Fibroblast of mammary gland (primary cell): ENCODE measurements at regions not wholly inside any gene's neighbourhood (a gene's known extent, or its start where the extent isn't known, plus 50 kb on each side); places are given as distances from the start of the nearest gene placed in this dataset.
"Not testable (repeated sequence)": the region's sequence is repeated elsewhere in the genome, so short reads cannot be mapped to it uniquely, and the experiment has no call there.

Experiments used
- DNase-seq: peaks from one replicate; pipeline ENCODE4 v3.0.0-alpha.2; 2010; ENCODE audit warnings: low read depth
- H3K4me3 ChIP-seq: 2 replicates; pipeline ENCODE4 v1.5.1; 2011; ENCODE audit warnings: low read depth, mild to moderate bottlenecking, low read length, moderate library complexity; ENCODE audit not compliant: control insufficient read depth
- TF ChIP-seq, protein P1 (sequence below): conservative IDR thresholded peaks from 2 replicates; pipeline ENCODE4 v1.5.1; 2011; ENCODE audit warnings: low read depth, low read length, inconsistent platforms; ENCODE audit not compliant: control insufficient read depth, insufficient read depth

GRCh38 chr20:52031206-52031562, 160.4 kb downstream of the ZFP64 start:
- H3K4me3 ChIP-seq, result no peak overlapping the region
- TF ChIP-seq, protein P1, sequence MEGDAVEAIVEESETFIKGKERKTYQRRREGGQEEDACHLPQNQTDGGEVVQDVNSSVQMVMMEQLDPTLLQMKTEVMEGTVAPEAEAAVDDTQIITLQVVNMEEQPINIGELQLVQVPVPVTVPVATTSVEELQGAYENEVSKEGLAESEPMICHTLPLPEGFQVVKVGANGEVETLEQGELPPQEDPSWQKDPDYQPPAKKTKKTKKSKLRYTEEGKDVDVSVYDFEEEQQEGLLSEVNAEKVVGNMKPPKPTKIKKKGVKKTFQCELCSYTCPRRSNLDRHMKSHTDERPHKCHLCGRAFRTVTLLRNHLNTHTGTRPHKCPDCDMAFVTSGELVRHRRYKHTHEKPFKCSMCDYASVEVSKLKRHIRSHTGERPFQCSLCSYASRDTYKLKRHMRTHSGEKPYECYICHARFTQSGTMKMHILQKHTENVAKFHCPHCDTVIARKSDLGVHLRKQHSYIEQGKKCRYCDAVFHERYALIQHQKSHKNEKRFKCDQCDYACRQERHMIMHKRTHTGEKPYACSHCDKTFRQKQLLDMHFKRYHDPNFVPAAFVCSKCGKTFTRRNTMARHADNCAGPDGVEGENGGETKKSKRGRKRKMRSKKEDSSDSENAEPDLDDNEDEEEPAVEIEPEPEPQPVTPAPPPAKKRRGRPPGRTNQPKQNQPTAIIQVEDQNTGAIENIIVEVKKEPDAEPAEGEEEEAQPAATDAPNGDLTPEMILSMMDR, result no peak
- peak; percentile 14 for DNase-seq

GRCh38 chr20:52029129-52029528, 162.4 kb downstream of the ZFP64 start:
- H3K4me3 ChIP-seq, DNase-seq: not testable (repeated sequence)

- DNase-seq, result no peak
- TF ChIP-seq, protein P1, result no peak
- H3K4me3 ChIP-seq, result no peak overlapping the region
These were observed 165.6 kb downstream of the ZFP64 start for GRCh38 chr20:52025938-52026337.

DNA sequence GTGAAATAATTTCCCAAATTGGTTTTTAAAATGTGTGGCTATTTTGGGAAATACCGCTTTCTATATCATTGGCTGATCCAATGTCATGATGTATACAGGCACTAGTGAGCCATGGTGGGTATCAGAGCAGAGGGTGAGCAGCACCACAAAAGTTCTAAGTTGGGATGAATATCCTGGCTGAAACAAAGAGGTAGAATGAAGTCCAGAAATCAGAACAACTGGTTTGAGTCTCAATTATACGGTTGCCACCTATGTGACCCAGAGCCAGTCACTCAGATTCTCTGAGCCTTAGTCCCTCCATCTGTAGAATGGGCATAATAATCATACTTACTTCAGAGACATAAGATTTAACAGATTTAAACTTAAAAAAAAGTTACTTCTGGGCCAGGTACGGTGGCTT, 172.3 kb downstream of the ZFP64 start:
- TF ChIP-seq, protein P1, result no peak
- no peak for DNase-seq
- H3K4me3 ChIP-seq, result no peak overlapping the region

DNA sequence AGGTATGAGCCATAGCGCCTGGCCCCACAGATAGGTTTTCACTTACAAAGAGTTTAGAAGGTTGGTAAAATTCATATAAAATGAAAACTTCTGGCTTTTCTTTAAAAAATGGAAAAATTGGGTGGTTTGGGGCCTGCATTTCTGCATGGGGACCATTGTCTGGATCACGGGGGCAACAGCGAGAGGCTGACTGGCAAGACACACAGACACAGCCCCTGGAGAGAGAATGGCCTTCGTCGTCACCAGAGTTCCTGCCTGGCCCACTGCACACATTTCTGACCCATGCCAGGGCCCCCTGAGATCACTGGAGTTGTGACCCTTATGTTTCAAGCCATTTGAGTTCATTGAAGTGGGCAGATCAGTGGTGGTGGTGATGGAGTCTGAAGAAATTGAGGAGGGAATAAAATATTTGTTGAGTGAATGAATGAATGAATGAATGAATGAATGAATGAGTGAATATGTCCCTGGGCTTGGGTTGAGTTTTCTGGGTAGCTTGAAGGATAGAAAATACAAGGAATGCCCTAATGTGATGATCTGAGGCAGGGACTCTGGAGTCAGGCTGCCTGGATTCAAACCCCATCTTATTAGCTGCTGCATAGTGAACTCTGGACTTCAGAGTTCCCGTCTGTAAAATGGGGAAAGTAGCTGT, 173.8 kb downstream of the ZFP64 start:
- DNase-seq, result no peak
- H3K4me3 ChIP-seq, result no peak overlapping the region
- TF ChIP-seq, protein P1, result no peak

- DNase-seq, result no peak
- TF ChIP-seq, protein P1, result no peak
- H3K4me3 ChIP-seq, result no peak overlapping the region
These were observed 175.6 kb downstream of the ZFP64 start for GRCh38 chr20:52016022-52016421.

DNA sequence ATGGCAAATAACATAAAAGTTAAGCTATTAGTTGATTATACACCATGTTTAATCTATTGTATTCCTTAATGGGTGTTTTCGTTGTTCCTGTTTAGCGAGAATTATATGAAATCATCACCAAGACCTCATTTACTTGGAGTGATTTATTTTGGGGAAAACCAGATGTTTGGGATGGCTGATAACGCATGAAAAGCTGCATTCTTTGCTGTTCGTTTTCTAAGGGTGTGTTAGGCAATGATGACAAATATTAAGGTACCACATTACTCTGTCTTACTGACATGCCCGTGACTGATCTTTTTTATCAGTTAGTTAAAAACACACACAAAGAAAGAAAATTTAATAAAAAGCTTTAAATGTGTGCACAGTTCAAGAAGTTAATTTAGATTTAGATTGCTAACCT, 176.4 kb downstream of the ZFP64 start:
- DNase-seq, result no peak
- TF ChIP-seq, protein P1, result no peak
- H3K4me3 ChIP-seq, result no peak overlapping the region
